Stimulated activated naive B cell treated with anti-CD40 and anti-IgM and Interleukin-4, amounts not matched to agents 10 μg/mL and 1 μg/mL and 100 μg/mL, for 72 hours (primary cell): ENCODE measurements at regions not wholly inside any gene's neighbourhood (a gene's known extent, or its start where the extent isn't known, plus 50 kb on each side); places are given as distances from the start of the nearest gene placed in this dataset.

Experiments
- ATAC-seq, 2 donors: fragments of 150-1000 bp; cut with Tn5 transposase; replicated peaks; 2 replicates each; pipeline ENCODE4 v1.10.0; 2021; ENCODE audit warnings: moderate library complexity in 1 of 2
- DNase-seq: peaks from one replicate; pipeline ENCODE4 v3.0.0; 2021
- H3K27ac Mint-ChIP-seq: one replicate; pipeline ENCODE4 v1.8.0; 2022; ENCODE audit warnings: mild to moderate bottlenecking, mixed read lengths
- H3K27me3 Mint-ChIP-seq, 2 donors: one replicate each; pipeline ENCODE4 v1.8.0; 2022; ENCODE audit warnings: mixed read lengths in 2 of 2
- H3K36me3 Mint-ChIP-seq, 2 donors: one replicate each; pipeline ENCODE4 v1.8.0; 2022; ENCODE audit warnings: mixed read lengths in 2 of 2, mild to moderate bottlenecking in 1 of 2
- H3K4me1 Mint-ChIP-seq, 2 donors: one replicate each; pipeline ENCODE4 v1.8.0; 2022; ENCODE audit warnings: mixed read lengths in 2 of 2, mild to moderate bottlenecking in 1 of 2
- H3K4me3 Mint-ChIP-seq, 2 donors: one replicate each; pipeline ENCODE4 v1.8.0; 2022; ENCODE audit warnings: mild to moderate bottlenecking in 2 of 2, mixed read lengths in 2 of 2, moderate library complexity in 1 of 2
- H3K9me3 Mint-ChIP-seq, 2 donors: one replicate each; pipeline ENCODE4 v1.8.0; 2022; ENCODE audit warnings: mixed read lengths in 2 of 2, mild to moderate bottlenecking in 1 of 2

GRCh38 chr2:41830600-41830999 is 217.2 kb upstream of the PKDCC start:
- Mint-ChIP-seq H3K4me3 (no peak overlapping the region), H3K27me3 (peaks cover 34 to 44% of the 10 kb centered on the region in 2 donors), H3K36me3 (no peaks in the 10 kb centered on the region), H3K4me1 (peaks cover 0 to 3% of the 10 kb centered on the region in 2 donors), H3K27ac (no peak overlapping the region), H3K9me3 (no peaks in the 10 kb centered on the region)
- DNase-seq (no peak), ATAC-seq (no peak)

GRCh38 chr2:41832218-41832617 is 215.6 kb upstream of the PKDCC start:
- H3K4me3 Mint-ChIP-seq: no peak overlapping the region
- no peaks in the 10 kb centered on the region for H3K9me3 Mint-ChIP-seq
- ATAC-seq (no peak), DNase-seq (no peak)
- no peaks in the 10 kb centered on the region for H3K36me3 Mint-ChIP-seq
- peaks cover 35 to 44% of the 10 kb centered on the region in 2 donors for H3K27me3 Mint-ChIP-seq
- peaks cover 0 to 3% of the 10 kb centered on the region in 2 donors for H3K4me1 Mint-ChIP-seq
- no peak overlapping the region for H3K27ac Mint-ChIP-seq

GRCh38 chr2:41835401-41835800 is 212.4 kb upstream of the PKDCC start:
- ATAC-seq: no peak

DNA sequence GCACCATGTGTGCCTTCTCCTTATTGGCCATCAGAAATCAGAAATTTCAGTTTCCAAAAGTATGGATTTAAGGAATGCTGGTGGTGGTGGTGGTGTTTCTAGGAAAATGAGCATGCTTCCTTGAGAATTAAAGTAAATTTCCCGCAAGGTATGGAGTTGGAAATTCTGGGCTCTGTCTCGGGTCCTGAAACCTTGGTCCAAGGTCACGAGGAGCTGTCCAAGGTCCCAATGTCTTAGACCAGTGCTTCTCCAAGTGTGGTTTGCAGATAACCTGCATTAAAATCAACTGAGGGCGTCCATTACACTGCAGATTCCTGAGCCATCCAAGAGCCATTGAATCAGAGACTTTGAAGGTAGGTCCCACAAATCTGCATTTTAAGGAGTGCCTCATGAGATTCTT is 210.9 kb upstream of the PKDCC start:
- Mint-ChIP-seq H3K36me3 (no peaks in the 10 kb centered on the region), H3K9me3 (no peaks in the 10 kb centered on the region), H3K4me1 (peaks cover 7 to 9% of the 10 kb centered on the region in 2 donors), H3K27ac (no peak overlapping the region), H3K27me3 (peaks cover 38 to 44% of the 10 kb centered on the region in 2 donors), H3K4me3 (no peak overlapping the region)
- no peak for DNase-seq
- ATAC-seq: no peak

More at GRCh38 chr2:41835401-41835800, 212.4 kb upstream of the PKDCC start:
- H3K9me3 Mint-ChIP-seq: no peaks in the 10 kb centered on the region
- peaks cover 38 to 49% of the 10 kb centered on the region in 2 donors for H3K27me3 Mint-ChIP-seq
- no peak overlapping the region for H3K27ac Mint-ChIP-seq
- no peak overlapping the region for H3K4me3 Mint-ChIP-seq
- H3K36me3 Mint-ChIP-seq: no peaks in the 10 kb centered on the region
- H3K4me1 Mint-ChIP-seq: peaks cover 0 to 3% of the 10 kb centered on the region in 2 donors
- DNase-seq: no peak

DNA sequence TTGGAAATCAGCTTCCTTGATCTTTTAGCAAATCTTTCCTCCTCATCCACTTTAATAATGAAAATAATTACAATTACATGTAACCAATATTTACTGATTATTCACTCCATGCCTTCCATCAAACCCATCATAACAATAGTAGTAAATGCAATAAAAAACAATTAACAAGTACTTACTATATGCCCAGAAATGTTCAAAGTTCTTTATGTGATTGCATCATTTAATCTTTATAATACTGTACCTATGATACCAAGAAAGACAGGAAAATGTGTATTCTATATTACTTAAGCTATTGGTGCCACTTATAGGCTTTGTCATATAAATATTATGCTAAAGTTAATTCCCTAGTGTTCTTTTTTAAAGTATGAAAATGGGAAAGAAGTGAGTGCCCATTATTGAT is 210.2 kb upstream of the PKDCC start:
- Mint-ChIP-seq H3K4me3 (no peak overlapping the region), H3K36me3 (no peaks in the 10 kb centered on the region), H3K4me1 (peaks cover 5 to 7% of the 10 kb centered on the region in 2 donors), H3K9me3 (no peaks in the 10 kb centered on the region), H3K27me3 (peaks cover 34 to 40% of the 10 kb centered on the region in 2 donors), H3K27ac (no peak overlapping the region)
- ATAC-seq: no peak
- DNase-seq: no peak

DNA sequence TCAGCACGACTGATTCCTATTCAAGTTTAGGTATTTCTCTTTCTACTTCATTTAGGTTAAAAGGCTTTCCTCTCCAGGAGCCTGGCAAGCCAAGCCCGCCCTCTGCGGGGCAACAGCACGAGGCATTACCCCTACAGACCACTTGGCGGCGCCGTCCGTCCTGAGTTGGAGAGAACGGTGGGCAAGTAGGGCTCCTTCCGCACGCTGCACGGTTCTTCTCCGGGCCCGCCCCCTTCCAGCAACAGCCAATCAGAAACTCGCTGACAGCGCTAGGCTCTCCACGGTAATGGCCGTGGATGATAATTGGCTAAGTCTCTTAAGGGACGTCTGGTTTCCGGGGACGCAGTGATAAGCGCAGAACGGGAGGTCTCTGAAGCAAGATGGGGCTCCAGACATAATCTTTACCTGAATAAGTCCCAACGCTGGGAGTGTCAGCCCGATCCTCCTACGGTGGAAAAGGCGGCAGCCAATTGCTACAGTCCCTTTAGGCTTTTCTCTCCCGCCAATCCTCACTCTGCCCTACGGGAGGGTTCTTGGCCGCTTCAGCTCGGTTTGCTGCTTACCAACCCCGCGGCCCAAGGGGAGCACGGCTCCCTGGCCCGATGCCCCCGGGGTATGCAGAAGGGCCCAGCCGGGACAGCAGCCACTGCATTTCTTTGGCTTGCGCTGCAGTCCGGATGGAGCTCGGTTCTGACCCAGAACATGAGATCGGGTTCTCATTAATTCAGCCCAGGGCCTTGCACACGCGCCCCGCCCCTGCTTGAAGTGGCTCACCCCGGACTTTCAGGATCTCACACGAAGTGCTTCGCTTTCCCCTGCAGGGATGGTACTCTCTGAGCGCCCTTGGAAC is 206.9 kb upstream of the PKDCC start:
- H3K36me3 Mint-ChIP-seq: peaks cover 0 to 1% of the 10 kb centered on the region in 2 donors
- H3K27me3 Mint-ChIP-seq: peaks cover 29 to 37% of the 10 kb centered on the region in 2 donors
- peak overlapping the region; percentile 93 to 97 for H3K4me3 Mint-ChIP-seq
- H3K4me1 Mint-ChIP-seq: peaks cover 5 to 7% of the 10 kb centered on the region in 2 donors
- H3K9me3 Mint-ChIP-seq: no peaks in the 10 kb centered on the region
- ATAC-seq (peak; percentile 100), DNase-seq (peak; percentile 97)
- H3K27ac Mint-ChIP-seq: peak overlapping the region; percentile 95

- H3K27ac Mint-ChIP-seq: no peak overlapping the region
- DNase-seq: no peak
- H3K36me3 Mint-ChIP-seq: peaks cover 0 to 1% of the 10 kb centered on the region in 2 donors
- no peaks in the 10 kb centered on the region for H3K4me1 Mint-ChIP-seq
- ATAC-seq: no peak
- no peak overlapping the region for H3K4me3 Mint-ChIP-seq
- peaks cover 42 to 72% of the 10 kb centered on the region in 2 donors for H3K27me3 Mint-ChIP-seq
- no peaks in the 10 kb centered on the region for H3K9me3 Mint-ChIP-seq
Observed at GRCh38 chr2:41846962-41847361, 200.9 kb upstream of the PKDCC start.

GRCh38 chr2:41847744-41848441 is 199.9 kb upstream of the PKDCC start:
- no peak overlapping the region for H3K4me3 Mint-ChIP-seq
- H3K4me1 Mint-ChIP-seq: no peaks in the 10 kb centered on the region
- peaks cover 0 to 1% of the 10 kb centered on the region in 2 donors for H3K36me3 Mint-ChIP-seq
- H3K9me3 Mint-ChIP-seq: no peaks in the 10 kb centered on the region
- DNase-seq: no peak
- peaks cover 43 to 70% of the 10 kb centered on the region in 2 donors for H3K27me3 Mint-ChIP-seq
- no peak for ATAC-seq
- no peak overlapping the region for H3K27ac Mint-ChIP-seq

- ATAC-seq (no peak), DNase-seq (no peak)
- Mint-ChIP-seq H3K27ac (no peak overlapping the region), H3K9me3 (no peaks in the 10 kb centered on the region), H3K4me3 (no peak overlapping the region), H3K36me3 (no peaks in the 10 kb centered on the region), H3K4me1 (peaks cover 2 to 6% of the 10 kb centered on the region in 2 donors), H3K27me3 (peaks cover 24 to 66% of the 10 kb centered on the region in 2 donors)
Observed at GRCh38 chr2:41851554-41851953, 196.3 kb upstream of the PKDCC start.

DNA sequence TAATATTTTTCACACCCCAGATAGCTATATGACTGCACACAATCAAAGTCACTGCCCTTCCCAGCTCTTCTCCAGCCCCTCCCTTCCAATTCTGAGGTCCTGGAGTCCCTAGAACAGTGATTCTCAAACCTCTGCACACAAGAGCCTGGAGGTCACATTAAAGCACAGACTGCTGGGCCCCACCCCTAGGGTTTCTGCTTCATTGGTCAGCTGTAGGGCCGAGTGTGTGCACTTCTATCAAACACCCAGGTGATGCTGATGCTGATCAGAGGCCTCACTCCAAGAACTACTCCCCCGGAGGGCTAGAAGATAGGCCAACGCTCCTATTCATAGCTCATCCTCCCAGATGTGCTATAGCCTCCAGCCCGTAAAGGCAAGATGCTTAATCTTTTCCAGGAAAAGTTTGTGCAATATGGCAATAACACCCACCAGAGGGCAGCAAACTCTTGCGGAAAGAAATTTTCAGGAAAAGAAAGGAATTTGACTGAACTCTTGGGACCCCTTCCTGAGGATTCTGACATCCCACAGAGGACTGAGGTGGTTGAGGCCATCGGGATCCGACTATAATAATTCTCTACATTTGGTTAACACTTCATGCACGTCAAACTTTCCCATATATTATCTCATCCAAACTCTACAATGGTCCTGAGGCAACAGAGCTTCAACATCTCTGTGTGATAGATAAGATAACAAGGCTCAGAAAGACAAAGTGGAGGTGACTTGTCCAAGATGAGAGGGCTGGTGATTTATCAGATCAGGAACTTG is 194.2 kb upstream of the PKDCC start:
- Mint-ChIP-seq H3K9me3 (no peaks in the 10 kb centered on the region), H3K4me3 (no peak overlapping the region), H3K36me3 (no peaks in the 10 kb centered on the region), H3K27ac (no peak overlapping the region), H3K4me1 (peaks cover 2 to 6% of the 10 kb centered on the region in 2 donors), H3K27me3 (peaks cover 15 to 47% of the 10 kb centered on the region in 2 donors)
- DNase-seq (no peak), ATAC-seq (peak in 1 of 2 donors; percentile 51)

GRCh38 chr2:41854227-41854626 is 193.6 kb upstream of the PKDCC start:
- peaks cover 14 to 44% of the 10 kb centered on the region in 2 donors for H3K27me3 Mint-ChIP-seq
- no peak overlapping the region for H3K27ac Mint-ChIP-seq
- peaks cover 2 to 6% of the 10 kb centered on the region in 2 donors for H3K4me1 Mint-ChIP-seq
- ATAC-seq (peak in 1 of 2 donors; percentile 67), DNase-seq (no peak)
- H3K4me3 Mint-ChIP-seq: no peak overlapping the region
- no peaks in the 10 kb centered on the region for H3K36me3 Mint-ChIP-seq
- H3K9me3 Mint-ChIP-seq: no peaks in the 10 kb centered on the region

DNA sequence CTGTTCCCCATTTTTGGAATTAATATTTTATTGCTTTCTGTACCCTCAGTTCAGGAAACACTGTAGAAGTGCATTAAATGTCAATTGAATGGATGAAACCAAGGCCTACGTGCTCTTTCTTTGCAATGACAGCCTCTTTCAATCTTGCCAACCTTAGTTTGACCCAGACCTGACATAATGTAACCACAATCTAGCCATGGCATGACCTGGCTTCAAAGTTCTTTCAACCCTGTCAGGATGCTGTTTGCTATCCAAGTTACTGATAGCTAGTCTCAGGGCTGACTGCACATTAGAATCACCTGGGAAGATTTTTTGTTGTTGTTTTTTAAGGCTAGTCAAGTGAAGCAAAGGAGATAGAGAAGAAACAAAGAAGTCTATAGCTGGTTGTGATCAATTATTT is 190.9 kb upstream of the PKDCC start:
- H3K36me3 Mint-ChIP-seq: no peaks in the 10 kb centered on the region
- H3K4me3 Mint-ChIP-seq: no peak overlapping the region
- H3K9me3 Mint-ChIP-seq: no peaks in the 10 kb centered on the region
- DNase-seq (no peak), ATAC-seq (no peak)
- H3K4me1 Mint-ChIP-seq: peaks cover 2 to 6% of the 10 kb centered on the region in 2 donors
- H3K27ac Mint-ChIP-seq: no peak overlapping the region
- H3K27me3 Mint-ChIP-seq: peaks cover 10 to 31% of the 10 kb centered on the region in 2 donors

GRCh38 chr2:41859615-41860514 is 188.0 kb upstream of the PKDCC start:
- H3K27ac Mint-ChIP-seq: no peak overlapping the region

More at GRCh38 chr2:41859615-41860514, 188.0 kb upstream of the PKDCC start:
- no peak for ATAC-seq
- H3K36me3 Mint-ChIP-seq: no peaks in the 10 kb centered on the region
- H3K9me3 Mint-ChIP-seq: no peaks in the 10 kb centered on the region
- peaks cover 19 to 27% of the 10 kb centered on the region in 2 donors for H3K27me3 Mint-ChIP-seq
- no peak for DNase-seq
- H3K4me1 Mint-ChIP-seq: no peaks in the 10 kb centered on the region
- no peak overlapping the region for H3K4me3 Mint-ChIP-seq
